H1 (cell line): ENCODE measurements at regions not wholly inside any gene's neighbourhood (a gene's known extent, or its start where the extent isn't known, plus 50 kb on each side); places are given as distances from the start of the nearest gene placed in this dataset.

Experiments used
- CTCF ChIA-PET: fragments of 300-600 bp; sonication (Branson Sonifier 250); formaldehyde crosslinking; loops from one replicate; lab custom pipeline; 2021; ENCODE audit not compliant: partially characterized antibody; lab: Charles Lee
- POLR2A ChIA-PET: fragments of 300-600 bp; sonication (Branson Sonifier 250); formaldehyde crosslinking; loops from one replicate; lab custom pipeline; 2021; ENCODE audit warnings: inconsistent platforms; ENCODE audit not compliant: partially characterized antibody; lab: Charles Lee
- DNase-seq, 2 experiments: peaks; one replicate each; pipeline versions ENCODE4 v3.0.0 to v3.0.0-alpha.2; 2010 to 2022; ENCODE audit warnings: low spot score in 2 of 2, low read depth in 1 of 2, mixed read lengths in 1 of 2
- FAIRE-seq: peaks from 2 replicates; lab custom pipeline; 2011; peaks lifted over from hg19 to GRCh38; lab: Jason Lieb, UNC
- H2AFZ ChIP-seq: 2 replicates; pipeline ENCODE4 v1.8.1; 2012; ENCODE audit warnings: low read length, inconsistent platforms
- H2AK5ac ChIP-seq: 2 replicates; pipeline ENCODE4 v1.6.1; 2013; ENCODE audit warnings: low read depth, low read length
- H2BK120ac ChIP-seq: replicated peaks from 2 replicates; pipeline ENCODE3; 2013; ENCODE audit warnings: low read depth, low read length, inconsistent platforms
- H2BK12ac ChIP-seq: 2 replicates; pipeline ENCODE4 v1.6.1; 2013; ENCODE audit warnings: low read depth, low read length
- H2BK15ac ChIP-seq: 2 replicates; pipeline ENCODE4 v1.6.1; 2013; ENCODE audit warnings: low read length
- H2BK20ac ChIP-seq: 2 replicates; pipeline ENCODE4 v1.6.1; 2013; ENCODE audit warnings: low read length
- H2BK5ac ChIP-seq: 2 replicates; pipeline ENCODE4 v1.6.1; 2013; ENCODE audit warnings: low read depth, low read length
- H3K14ac ChIP-seq: 2 replicates; pipeline ENCODE4 v1.6.1; 2013; ENCODE audit warnings: inconsistent platforms; ENCODE audit not compliant: insufficient read length
- H3K18ac ChIP-seq: 2 replicates; pipeline ENCODE4 v1.6.1; 2013; ENCODE audit warnings: low read length; ENCODE audit errors: extremely low read depth
- H3K23ac ChIP-seq: 2 replicates; pipeline ENCODE4 v1.6.1; 2013; ENCODE audit warnings: inconsistent platforms; ENCODE audit not compliant: insufficient read length
- H3K23me2 ChIP-seq: 2 replicates; pipeline ENCODE4 v1.6.1; 2013; ENCODE audit warnings: low read depth, low read length
- H3K27ac ChIP-seq: 2 replicates; pipeline ENCODE4 v1.6.1; 2011; ENCODE audit warnings: low read depth, low read length, inconsistent platforms
- H3K27me3 ChIP-seq, 4 experiments: replicated peaks in 1 of 4; 1 replicate in 1 of 4; 2 replicates in 3 of 4; pipeline versions ENCODE4 v1.6.1 to v1.8.1; 2011 to 2013; ENCODE audit warnings: low read length in 3 of 4, mild to moderate bottlenecking in 3 of 4, inconsistent platforms in 2 of 4, mixed read lengths in 2 of 4, moderate library complexity in 1 of 4; ENCODE audit not compliant: control insufficient read depth in 3 of 4, insufficient read depth in 3 of 4; ENCODE audit errors: extremely low read depth in 1 of 4
- H3K36me3 ChIP-seq, 4 experiments: 2 replicates each; pipeline versions ENCODE4 v1.6.1 to v1.8.1; 2011 to 2013; ENCODE audit warnings: mild to moderate bottlenecking in 4 of 4, low read length in 3 of 4, moderate library complexity in 2 of 4, control low read depth in 1 of 4, inconsistent platforms in 1 of 4; ENCODE audit not compliant: insufficient read depth in 4 of 4, control insufficient read depth in 2 of 4
- H3K4ac ChIP-seq: replicated peaks from 2 replicates; pipeline ENCODE3; 2013; ENCODE audit warnings: low read length, low read depth, mixed read lengths, inconsistent platforms; ENCODE audit not compliant: insufficient read length
- H3K4me1 ChIP-seq, 4 experiments: replicated peaks in 1 of 4; 1 replicate in 1 of 4; 2 replicates in 3 of 4; pipeline versions ENCODE4 v1.6.1 to v1.8.1; 2011 to 2013; ENCODE audit warnings: low read length in 3 of 4, inconsistent platforms in 2 of 4, mixed read lengths in 1 of 4; ENCODE audit not compliant: insufficient read depth in 4 of 4, control insufficient read depth in 3 of 4
- H3K4me2 ChIP-seq, 2 experiments: 2 replicates each; pipeline versions ENCODE4 v1.6.1 to v1.8.1; 2011 to 2013; ENCODE audit warnings: low read depth in 2 of 2, low read length in 2 of 2, control low read depth in 1 of 2, inconsistent platforms in 1 of 2, mild to moderate bottlenecking in 1 of 2; ENCODE audit not compliant: insufficient read depth in 1 of 2
- H3K4me3 ChIP-seq, 4 experiments: fragments of 200-600, 300-600 bp in 1 of 4; sonication (generic), shearing (Covaris generic), sonication (Bioruptor Twin) in 1 of 4; 2 replicates each; pipeline versions ENCODE4 v1.5.1 to v1.8.1; 2011 to 2016; ENCODE audit warnings: low read length in 4 of 4, low read depth in 3 of 4, control low read depth in 2 of 4, inconsistent platforms in 2 of 4, mild to moderate bottlenecking in 2 of 4, mixed read lengths in 1 of 4, moderate library complexity in 1 of 4; ENCODE audit not compliant: insufficient read depth in 2 of 4; ENCODE audit errors: extremely low read depth in 1 of 4
- H3K56ac ChIP-seq: replicated peaks from 2 replicates; pipeline ENCODE3; 2013; ENCODE audit warnings: low read depth, mild to moderate bottlenecking, mixed read lengths, low read length, inconsistent platforms; ENCODE audit not compliant: insufficient read length
- H3K79me1 ChIP-seq: 2 replicates; pipeline ENCODE4 v1.6.1; 2013; ENCODE audit warnings: low read depth, low read length, control low read depth
- H3K79me2 ChIP-seq, 2 experiments: 2 replicates each; pipeline versions ENCODE4 v1.6.1 to v1.8.1; 2012 to 2013; ENCODE audit warnings: low read length in 2 of 2, mild to moderate bottlenecking in 2 of 2, inconsistent platforms in 1 of 2; ENCODE audit not compliant: insufficient read depth in 2 of 2, control insufficient read depth in 1 of 2
- H3K9ac ChIP-seq, 4 experiments: replicated peaks in 1 of 4; 1 replicate in 1 of 4; 2 replicates in 3 of 4; pipeline versions ENCODE4 v1.6.1 to v1.8.1; 2011 to 2013; ENCODE audit warnings: low read depth in 3 of 4, low read length in 3 of 4, control low read depth in 2 of 4, mild to moderate bottlenecking in 2 of 4, moderate library complexity in 2 of 4, inconsistent platforms in 1 of 4; ENCODE audit errors: extremely low read depth in 1 of 4
- H3K9me3 ChIP-seq, 2 experiments: 2 replicates each; pipeline versions ENCODE4 v1.6.1 to v1.8.1; 2012 to 2013; ENCODE audit warnings: mild to moderate bottlenecking in 2 of 2, moderate library complexity in 2 of 2, control low read depth in 1 of 2, inconsistent platforms in 1 of 2, low read depth in 1 of 2, low read length in 1 of 2, mixed read lengths in 1 of 2; ENCODE audit not compliant: insufficient read depth in 2 of 2
- H4K20me1 ChIP-seq, 2 experiments: replicated peaks in 1 of 2; 2 replicates each; pipeline versions ENCODE3 to v1.8.1; 2011 to 2013; ENCODE audit warnings: inconsistent platforms in 2 of 2, low read length in 2 of 2, mild to moderate bottlenecking in 1 of 2; ENCODE audit not compliant: insufficient read depth in 2 of 2, control insufficient read depth in 1 of 2
- H4K5ac ChIP-seq: 2 replicates; pipeline ENCODE4 v1.6.1; 2013; ENCODE audit warnings: low read length, low read depth, mixed read lengths, inconsistent platforms; ENCODE audit not compliant: insufficient read length
- H4K8ac ChIP-seq: 2 replicates; pipeline ENCODE4 v1.8.0; 2013; ENCODE audit warnings: mild to moderate bottlenecking, moderate library complexity, low read length, inconsistent platforms; ENCODE audit not compliant: insufficient read depth; ENCODE audit errors: extremely low read depth
- H4K91ac ChIP-seq: replicated peaks from 2 replicates; pipeline ENCODE3; 2013; ENCODE audit warnings: low read length, mixed read lengths, inconsistent platforms; ENCODE audit not compliant: insufficient read length
- BRCA1 ChIP-seq: IDR thresholded peaks from 2 replicates; pipeline ENCODE4 v1.6.1; 2012; ENCODE audit warnings: low read depth, low read length, improper control_type of control experiment
- CBX8 ChIP-seq: fragments of 300-800, 300-1000 bp; sonication (generic); IDR thresholded peaks from 2 replicates; pipeline ENCODE4 v1.7.1; 2016; ENCODE audit warnings: low read depth, low read length, borderline replicate concordance
- GTF2F1 ChIP-seq: IDR thresholded peaks from 2 replicates; pipeline ENCODE4 v1.6.1; 2012; ENCODE audit warnings: low read depth, low read length, improper control_type of control experiment, borderline replicate concordance
- RAD21 ChIP-seq, 2 experiments: IDR thresholded peaks in 1 of 2; conservative IDR thresholded peaks in 1 of 2; 2 replicates each; pipeline ENCODE4 v1.6.1; 2011; ENCODE audit warnings: low read depth in 2 of 2, low read length in 2 of 2, improper control_type of control experiment in 1 of 2, inconsistent platforms in 1 of 2, mild to moderate bottlenecking in 1 of 2, moderate library complexity in 1 of 2
- ZNF274 ChIP-seq: IDR thresholded peaks from 2 replicates; pipeline ENCODE4 v1.7.0; 2012; ENCODE audit warnings: low read length, borderline replicate concordance; ENCODE audit errors: extremely low read depth
- WGBS, 2 experiments: shearing (Covaris generic) in 1 of 2; methylation state at CpG; one replicate each; pipeline versions ENCODE4 v1.1.6 to v1.1.7; 2013 to 2015; ENCODE audit warnings: low lambda C conversion rate in 2 of 2, mixed read lengths in 2 of 2, inconsistent platforms in 1 of 2, low coverage in 1 of 2, missing lambda C conversion rate in 1 of 2; ENCODE audit not compliant: insufficient replicate concordance in 2 of 2, insufficient coverage in 1 of 2, insufficient read length in 1 of 2; ENCODE audit errors: extremely low coverage in 1 of 2, missing lambda C conversion rate in 1 of 2; 5-methylcytosine and 5-hydroxymethylcytosine counted together
- TF ChIP-seq, protein P1 (sequence below), 3 experiments: IDR thresholded peaks; 1 replicate in 2 of 3; 2 replicates in 1 of 3; pipeline versions ENCODE4 v1.5.1 to v1.6.1; 2011; ENCODE audit warnings: low read length in 3 of 3, mild to moderate bottlenecking in 3 of 3, inconsistent platforms in 2 of 3, low read depth in 1 of 3, moderate library complexity in 1 of 3; ENCODE audit not compliant: insufficient read depth in 1 of 3; ENCODE audit errors: control extremely low read depth in 1 of 3
- TF ChIP-seq, protein P2 (sequence below): IDR thresholded peaks from 2 replicates; pipeline ENCODE4 v1.6.1; 2012; ENCODE audit warnings: low read length, inconsistent platforms

DNA sequence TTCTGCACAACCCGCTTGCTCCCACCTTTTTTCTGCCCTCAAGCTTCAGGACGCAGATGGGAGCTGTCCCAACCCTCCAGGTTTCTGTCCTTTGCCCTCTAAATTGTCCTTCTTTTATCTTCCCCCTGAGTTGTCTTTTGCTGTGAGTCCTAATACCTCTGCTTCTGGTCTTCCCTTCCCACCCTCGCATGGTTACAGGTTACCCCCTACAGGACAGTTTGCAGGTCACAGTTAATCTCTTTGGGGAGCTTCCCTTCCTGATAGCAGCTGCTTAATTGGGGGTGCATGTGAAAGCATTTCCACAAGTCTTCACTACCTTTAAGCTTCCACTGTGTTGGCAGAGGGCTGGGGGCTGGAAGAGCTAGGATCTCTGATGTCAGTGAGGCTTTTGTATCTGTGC is 121.5 kb upstream of the CXCL12 start:
- H3K4me1 ChIP-seq, result no peaks in the 10 kb centered on the region
- H4K5ac ChIP-seq, result no peak overlapping the region
- H2BK5ac ChIP-seq, result no peak overlapping the region
- no peak overlapping the region; the same call in 1 of the 2 replicates for H2BK15ac ChIP-seq
- no peak overlapping the region; the same call in 1 of the 2 replicates for H2BK12ac ChIP-seq
- no peak overlapping the region for H2AFZ ChIP-seq
- no peak overlapping the region for H3K4me3 ChIP-seq
- H3K23ac ChIP-seq, result no peak overlapping the region
- no peak overlapping the region for H3K9ac ChIP-seq
- no peak overlapping the region for H3K14ac ChIP-seq
- TF ChIP-seq RAD21 (IDR thresholded peaks at IDR 0.05 in 1 of 2, conservative IDR thresholded peaks at IDR 0.05 in 1 of 2; ENCODE audit: low read depth in 2 of 2, low read length in 2 of 2) (peak; percentile 66 to 75), GTF2F1 (no peak), CBX8 (no peak), BRCA1 (no peak), ZNF274 (no peak)
- TF ChIP-seq, protein P1, sequence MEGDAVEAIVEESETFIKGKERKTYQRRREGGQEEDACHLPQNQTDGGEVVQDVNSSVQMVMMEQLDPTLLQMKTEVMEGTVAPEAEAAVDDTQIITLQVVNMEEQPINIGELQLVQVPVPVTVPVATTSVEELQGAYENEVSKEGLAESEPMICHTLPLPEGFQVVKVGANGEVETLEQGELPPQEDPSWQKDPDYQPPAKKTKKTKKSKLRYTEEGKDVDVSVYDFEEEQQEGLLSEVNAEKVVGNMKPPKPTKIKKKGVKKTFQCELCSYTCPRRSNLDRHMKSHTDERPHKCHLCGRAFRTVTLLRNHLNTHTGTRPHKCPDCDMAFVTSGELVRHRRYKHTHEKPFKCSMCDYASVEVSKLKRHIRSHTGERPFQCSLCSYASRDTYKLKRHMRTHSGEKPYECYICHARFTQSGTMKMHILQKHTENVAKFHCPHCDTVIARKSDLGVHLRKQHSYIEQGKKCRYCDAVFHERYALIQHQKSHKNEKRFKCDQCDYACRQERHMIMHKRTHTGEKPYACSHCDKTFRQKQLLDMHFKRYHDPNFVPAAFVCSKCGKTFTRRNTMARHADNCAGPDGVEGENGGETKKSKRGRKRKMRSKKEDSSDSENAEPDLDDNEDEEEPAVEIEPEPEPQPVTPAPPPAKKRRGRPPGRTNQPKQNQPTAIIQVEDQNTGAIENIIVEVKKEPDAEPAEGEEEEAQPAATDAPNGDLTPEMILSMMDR (IDR thresholded peaks at IDR 0.05; ENCODE audit: control extremely low read depth in 1 of 3, insufficient read depth in 1 of 3, low read depth in 1 of 3, low read length in 3 of 3), result peak; percentile 21 to 43 (median 37); a peak in 3 of 4 replicates
- TF ChIP-seq, protein P2, sequence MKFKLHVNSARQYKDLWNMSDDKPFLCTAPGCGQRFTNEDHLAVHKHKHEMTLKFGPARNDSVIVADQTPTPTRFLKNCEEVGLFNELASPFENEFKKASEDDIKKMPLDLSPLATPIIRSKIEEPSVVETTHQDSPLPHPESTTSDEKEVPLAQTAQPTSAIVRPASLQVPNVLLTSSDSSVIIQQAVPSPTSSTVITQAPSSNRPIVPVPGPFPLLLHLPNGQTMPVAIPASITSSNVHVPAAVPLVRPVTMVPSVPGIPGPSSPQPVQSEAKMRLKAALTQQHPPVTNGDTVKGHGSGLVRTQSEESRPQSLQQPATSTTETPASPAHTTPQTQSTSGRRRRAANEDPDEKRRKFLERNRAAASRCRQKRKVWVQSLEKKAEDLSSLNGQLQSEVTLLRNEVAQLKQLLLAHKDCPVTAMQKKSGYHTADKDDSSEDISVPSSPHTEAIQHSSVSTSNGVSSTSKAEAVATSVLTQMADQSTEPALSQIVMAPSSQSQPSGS, result no peak
- no peak overlapping the region for H3K18ac ChIP-seq
- no peaks in the 10 kb centered on the region for H3K79me1 ChIP-seq
- no peaks in the 10 kb centered on the region for H3K79me2 ChIP-seq
- no peak overlapping the region for H3K27ac ChIP-seq
- CTCF ChIA-PET, result interaction anchor here (0.6 to 4.7 kb wide), 18 partner anchors 12 to 817 kb away, joined by 3 to 71 read pairs (median 4); no protein-coding TSS in a partner anchor
- H2BK120ac ChIP-seq, result no peak overlapping the region
- no peak overlapping the region for H4K8ac ChIP-seq
- DNase-seq, result no peak
- H3K4ac ChIP-seq, result no peak overlapping the region
- FAIRE-seq, result no peak
- 0 out of 4 replicates have a peak, but pooled peaks cover 0 to 3% of the 10 kb centered on the region in 2 experiments for H3K9me3 ChIP-seq
- H3K27me3 ChIP-seq, result peaks cover 0 to 2% (median 0%) of the 10 kb centered on the region in 4 experiments; a peak in 1 of 7 replicates
- no peak overlapping the region for H4K91ac ChIP-seq
- H3K4me2 ChIP-seq, result no peak overlapping the region
- 79% methylated on average over 3 of the region's 3 CpGs; no CpG with 5 or more reads in 1 of the 2 experiments for WGBS, 2 experiments
- H3K56ac ChIP-seq, result no peak overlapping the region
- no peaks in the 10 kb centered on the region for H3K36me3 ChIP-seq
- H2AK5ac ChIP-seq, result no peak overlapping the region
- H4K20me1 ChIP-seq, result no peaks in the 10 kb centered on the region
- H2BK20ac ChIP-seq, result 0 out of 2 replicates have a peak overlapping the region, but pooled peaks have one; percentile 38
- no peaks in the 10 kb centered on the region for H3K23me2 ChIP-seq
- POLR2A ChIA-PET, result interaction anchor here (0.7 kb wide), 1 partner anchor 13 kb away, joined by 3 read pairs; no protein-coding TSS in a partner anchor
